B cell (primary cell): ENCODE measurements at regions not wholly inside any gene's neighbourhood (a gene's known extent, or its start where the extent isn't known, plus 50 kb on each side); places are given as distances from the start of the nearest gene placed in this dataset.

Source experiments
- ATAC-seq: fragments of 200-7000 bp; cut with Tn5 transposase; one replicate; pipeline ENCODE4 v1.10.0; 2021; ENCODE audit warnings: low read depth, mild to moderate bottlenecking, moderate number of reproducible peaks, moderate library complexity
- CTCF ChIA-PET: fragments of 350-600 bp; sonication (Branson Sonifier 250); formaldehyde crosslinking; loops from one replicate; lab custom pipeline; 2021; ENCODE audit warnings: antibody characterized with exemption, inconsistent platforms; lab: Charles Lee
- POLR2A ChIA-PET: fragments of 350-600 bp; sonication (Branson Sonifier 250); formaldehyde crosslinking; loops from one replicate; lab custom pipeline; 2021; ENCODE audit warnings: antibody characterized with exemption; lab: Charles Lee
- DNase-seq: peaks from one replicate; pipeline ENCODE4 v3.0.0; 2013
- H2AFZ ChIP-seq: 2 replicates; pipeline ENCODE4 v1.6.1; 2012; ENCODE audit warnings: mild to moderate bottlenecking, low read depth, low read length; ENCODE audit not compliant: insufficient read depth, poor library complexity, severe bottlenecking
- H3K27ac ChIP-seq, 2 donors: 1 replicate in 1 of 2; 2 replicates in 1 of 2; pipeline ENCODE4 v1.5.1; 2012 to 2013; ENCODE audit warnings: low read length in 2 of 2, mild to moderate bottlenecking in 2 of 2, moderate library complexity in 1 of 2
- H3K27me3 ChIP-seq, 4 experiments: fragments of 200-600 bp in 1 of 4; sonication (generic) in 1 of 4; replicated peaks in 1 of 4; 1 replicate in 2 of 4; 2 replicates in 2 of 4; pipeline versions ENCODE4 v1.6.1 to v1.7.0; 2013 to 2016; ENCODE audit warnings: low read length in 3 of 4, mild to moderate bottlenecking in 2 of 4, mixed read lengths in 1 of 4, moderate library complexity in 1 of 4; ENCODE audit not compliant: insufficient read depth in 4 of 4, control insufficient read depth in 3 of 4; ENCODE audit errors: control extremely low read depth in 1 of 4
- H3K36me3 ChIP-seq, 2 experiments: replicated peaks in 1 of 2; 1 replicate in 1 of 2; 2 replicates in 1 of 2; pipeline versions ENCODE4 v1.6.1 to v1.7.1; 2013; ENCODE audit warnings: low read length in 1 of 2; ENCODE audit not compliant: insufficient read depth in 2 of 2, control insufficient read depth in 1 of 2; ENCODE audit errors: control extremely low read depth in 1 of 2, extremely low read depth in 1 of 2
- H3K4me1 ChIP-seq, 2 donors: fragments of 200-600 bp in 1 of 2; sonication (generic) in 1 of 2; 1 replicate in 1 of 2; 2 replicates in 1 of 2; pipeline versions ENCODE4 v1.5.1 to v1.6.1; 2013 to 2017; ENCODE audit warnings: low read length in 2 of 2; ENCODE audit not compliant: control insufficient read depth in 2 of 2, insufficient read depth in 2 of 2
- H3K4me2 ChIP-seq: replicated peaks from 2 replicates; pipeline ENCODE3; 2012; ENCODE audit warnings: mild to moderate bottlenecking, low read depth, low read length; ENCODE audit not compliant: poor library complexity, severe bottlenecking
- H3K4me3 ChIP-seq, 5 experiments: fragments of 200-600 bp in 1 of 5; sonication (generic) in 1 of 5; 1 replicate in 3 of 5; 2 replicates in 2 of 5; pipeline versions ENCODE4 v1.5.1 to v1.7.0; 2011 to 2016; ENCODE audit warnings: low read length in 4 of 5, mild to moderate bottlenecking in 4 of 5, low read depth in 2 of 5, control low read depth in 1 of 5, moderate library complexity in 1 of 5; ENCODE audit not compliant: insufficient read depth in 1 of 5; ENCODE audit errors: control extremely low read depth in 1 of 5, extremely low read depth in 1 of 5
- H3K79me2 ChIP-seq: fragments of 200-600 bp; sonication (generic); one replicate; pipeline ENCODE4 v1.6.0; 2016; ENCODE audit warnings: low read length; ENCODE audit not compliant: control insufficient read depth, insufficient read depth
- H3K9ac ChIP-seq: fragments of 200-600 bp; sonication (generic); 2 replicates; pipeline ENCODE4 v1.6.1; 2017; ENCODE audit warnings: mild to moderate bottlenecking, low read length, moderate library complexity
- H3K9me3 ChIP-seq, 3 donors: one replicate each; pipeline versions ENCODE4 v1.6.1 to v1.7.1; 2013; ENCODE audit warnings: low read length in 2 of 3; ENCODE audit not compliant: control insufficient read depth in 2 of 3, insufficient read depth in 1 of 3; ENCODE audit errors: control extremely low read depth in 1 of 3
- H4K20me1 ChIP-seq: 2 replicates; pipeline ENCODE4 v1.6.0; 2012; ENCODE audit warnings: mild to moderate bottlenecking, low read length; ENCODE audit not compliant: insufficient read depth, control insufficient read depth, poor library complexity, severe bottlenecking
- H3K27ac Mint-ChIP-seq: one replicate; pipeline ENCODE4 v1.8.0; 2021; ENCODE audit warnings: mixed read lengths
- H3K27me3 Mint-ChIP-seq: one replicate; pipeline ENCODE4 v1.8.0; 2021; ENCODE audit warnings: mixed read lengths
- H3K4me1 Mint-ChIP-seq: one replicate; pipeline ENCODE4 v1.8.0; 2021; ENCODE audit warnings: mixed read lengths
- H3K4me3 Mint-ChIP-seq: one replicate; pipeline ENCODE4 v1.8.0; 2021; ENCODE audit warnings: mixed read lengths
- H3K9me3 Mint-ChIP-seq: one replicate; pipeline ENCODE4 v1.8.0; 2022; ENCODE audit warnings: mixed read lengths; ENCODE audit not compliant: insufficient read depth
- CTCF ChIP-seq: fragments of 200-600 bp; IDR thresholded peaks from one replicate; pipeline ENCODE4 v1.8.0; 2022; ENCODE audit warnings: antibody characterized with exemption, mild to moderate bottlenecking
- EZH2 ChIP-seq: IDR thresholded peaks from 2 replicates; pipeline ENCODE4 v1.6.1; 2012; ENCODE audit warnings: borderline replicate concordance, low read depth, mild to moderate bottlenecking, moderate library complexity, low read length; ENCODE audit not compliant: insufficient read depth, poor library complexity, severe bottlenecking
- WGBS: methylation state at CpG from one replicate; pipeline ENCODE4 v1.1.5; 2013; ENCODE audit warnings: missing lambda C conversion rate; ENCODE audit not compliant: insufficient coverage; 5-methylcytosine and 5-hydroxymethylcytosine counted together
- intact Hi-C: fragments of 100-400 bp; cut with micrococcal nuclease; formaldehyde crosslinking; loops from one replicate; pipeline ENCODE4 v1.10.0; 2022

- ChIA-PET CTCF (interaction anchor here (0.9 to 4.4 kb wide), 24 partner anchors 8 to 748 kb away, joined by 3 to 26 read pairs (median 5); partner anchors contain the start of gene HSPA13), POLR2A (no interaction called here)
- TF ChIP-seq CTCF (no peak), EZH2 (no peak)
- H3K9ac ChIP-seq: no peak overlapping the region
- no peaks in the 10 kb centered on the region for H3K27me3 ChIP-seq
- H3K4me1 ChIP-seq: peaks cover 6 to 16% of the 10 kb centered on the region in 2 donors
- intact Hi-C loops: loop anchor here (2.0 to 5.0 kb wide), 6 partner anchors 59 to 746 kb away; partner anchors contain the start of gene HSPA13
- no peak overlapping the region for H3K4me2 ChIP-seq
- no peaks in the 10 kb centered on the region for H3K79me2 ChIP-seq
- H3K9me3 Mint-ChIP-seq: no peaks in the 10 kb centered on the region
- no peak overlapping the region for H3K4me3 ChIP-seq
- no peaks in the 10 kb centered on the region for H3K9me3 ChIP-seq
- H3K4me1 Mint-ChIP-seq: peaks cover 28% of the 10 kb centered on the region
- H3K27me3 Mint-ChIP-seq: no peaks in the 10 kb centered on the region
- H3K27ac Mint-ChIP-seq: no peak overlapping the region
- H3K36me3 ChIP-seq: no peaks in the 10 kb centered on the region
- DNase-seq (no peak), ATAC-seq (no peak)
- H3K27ac ChIP-seq: no peak overlapping the region
- WGBS: 60% methylated on average over 1 of the region's 2 CpGs
- H2AFZ ChIP-seq: no peak overlapping the region
- H4K20me1 ChIP-seq: no peaks in the 10 kb centered on the region
- H3K4me3 Mint-ChIP-seq: no peak overlapping the region
Observed at GRCh38 chr21:14736672-14737071, 190.6 kb upstream of the SAMSN1 start.

GRCh38 chr21:14736162-14736561, 190.0 kb upstream of the SAMSN1 start:
- POLR2A ChIA-PET: no interaction called here
- peaks cover 28% of the 10 kb centered on the region for H3K4me1 Mint-ChIP-seq
- Histone ChIP-seq H3K4me2 (no peak overlapping the region), H3K79me2 (no peaks in the 10 kb centered on the region), H3K27ac (no peak overlapping the region), H4K20me1 (no peaks in the 10 kb centered on the region), H2AFZ (no peak overlapping the region), H3K27me3 (no peaks in the 10 kb centered on the region), H3K4me1 (peaks cover 6 to 16% of the 10 kb centered on the region in 2 donors), H3K9me3 (no peaks in the 10 kb centered on the region), H3K4me3 (no peak overlapping the region), H3K36me3 (no peaks in the 10 kb centered on the region), H3K9ac (no peak overlapping the region)
- no peaks in the 10 kb centered on the region for H3K9me3 Mint-ChIP-seq
- ATAC-seq (no peak), DNase-seq (peak; percentile 18)
- H3K27ac Mint-ChIP-seq: peak overlapping the region; percentile 70
- no peak overlapping the region for H3K4me3 Mint-ChIP-seq
- WGBS: 40% methylated on average over 1 of the region's 2 CpGs
- no peaks in the 10 kb centered on the region for H3K27me3 Mint-ChIP-seq
- no peak for TF ChIP-seq EZH2
- no peak for TF ChIP-seq CTCF
- intact Hi-C loops: loop anchor here (2.0 to 5.0 kb wide), 6 partner anchors 59 to 747 kb away; partner anchors contain the start of gene HSPA13
- CTCF ChIA-PET: interaction anchor here (0.8 to 4.4 kb wide), 17 partner anchors 8 to 748 kb away, joined by 3 to 26 read pairs (median 3); no protein-coding TSS in a partner anchor
